GM18498 (cell line): ENCODE measurements at regions not wholly inside any gene's neighbourhood (a gene's known extent, or its start where the extent isn't known, plus 50 kb on each side); places are given as distances from the start of the nearest gene placed in this dataset.
"Not testable (repeated sequence)": the region's sequence is repeated elsewhere in the genome, so short reads cannot be mapped to it uniquely, and the experiment has no call there.

Source experiments
- ATAC-seq: cut with Tn5 transposase; IDR thresholded peaks from one replicate; pipeline ENCODE4 v1.9.1; 2021; ENCODE audit warnings: mild to moderate bottlenecking, moderate library complexity; ENCODE audit not compliant: unreplicated experiment

GRCh38 chr1:113185463-113186104 is 112.6 kb downstream of the LRIG2 start:
- ATAC-seq = peak; percentile 97

GRCh38 chr1:113190078-113190477 is 117.1 kb downstream of the LRIG2 start:
- ATAC-seq = no peak

- no peak for ATAC-seq
Measured at GRCh38 chr1:113190930-113191329, 117.9 kb downstream of the LRIG2 start.

- ATAC-seq = no peak
Measured at GRCh38 chr1:113191579-113192076, 118.6 kb downstream of the LRIG2 start.

GRCh38 chr1:113192242-113192641 is 119.2 kb downstream of the LRIG2 start:
- ATAC-seq = no peak

GRCh38 chr1:113192980-113193379 is 120.0 kb downstream of the LRIG2 start:
- no peak for ATAC-seq

- no peak for ATAC-seq
Measured at GRCh38 chr1:113194846-113195830, 122.1 kb downstream of the LRIG2 start.

- no peak for ATAC-seq
Measured at GRCh38 chr1:113197719-113198330, 124.8 kb downstream of the LRIG2 start.

GRCh38 chr1:113198806-113199205 is 125.8 kb downstream of the LRIG2 start:
- ATAC-seq = no peak

GRCh38 chr1:113199760-113200455 is 126.9 kb downstream of the LRIG2 start:
- no peak for ATAC-seq

GRCh38 chr1:113201560-113201959 is 128.6 kb downstream of the LRIG2 start:
- ATAC-seq = no peak

GRCh38 chr1:113205980-113206766 is 133.2 kb downstream of the LRIG2 start:
- no peak for ATAC-seq

- no peak for ATAC-seq
Measured at GRCh38 chr1:113207019-113207418, 134.0 kb downstream of the LRIG2 start.

GRCh38 chr1:113207457-113207856 is 134.5 kb downstream of the LRIG2 start:
- no peak for ATAC-seq

GRCh38 chr1:113208425-113208824 is 135.4 kb downstream of the LRIG2 start:
- not testable (repeated sequence) for ATAC-seq

GRCh38 chr1:113210248-113210647 is 137.2 kb downstream of the LRIG2 start:
- ATAC-seq = no peak

GRCh38 chr1:113211467-113211866 is 138.5 kb downstream of the LRIG2 start:
- no peak for ATAC-seq

- ATAC-seq = no peak
Measured at GRCh38 chr1:113215015-113215414, 142.0 kb downstream of the LRIG2 start.

- ATAC-seq = no peak
Measured at GRCh38 chr1:113216664-113217063, 143.7 kb downstream of the LRIG2 start.
